Gastrocnemius medialis (tissue), 4 donors: ENCODE measurements at regions not wholly inside any gene's neighbourhood (a gene's known extent, or its start where the extent isn't known, plus 50 kb on each side); places are given as distances from the start of the nearest gene placed in this dataset.

Source experiments
- ATAC-seq, 2 donors: fragments of 150-250 bp; one replicate each; pipeline ENCODE4 v1.9.1; 2016
- DNase-seq, 2 donors: peaks; one replicate each; pipeline ENCODE4 v3.0.0-alpha.2; 2019
- H3K27ac ChIP-seq, 4 donors: fragments of 200-600 bp; sonication (generic); 1 replicate in 1 of 4; 2 replicates in 3 of 4; pipeline ENCODE4 v1.5.1; 2016 to 2018; ENCODE audit warnings: mild to moderate bottlenecking in 2 of 4, moderate library complexity in 1 of 4
- H3K27me3 ChIP-seq, 3 donors: fragments of 200-600 bp; sonication (generic) in 2 of 3; 1 replicate in 1 of 3; 2 replicates in 2 of 3; pipeline versions ENCODE4 v1.5.1 to v1.6.0; 2016 to 2019; ENCODE audit warnings: mild to moderate bottlenecking in 1 of 3, moderate library complexity in 1 of 3
- H3K36me3 ChIP-seq, 2 donors: fragments of 200-600 bp; sonication (generic) in 1 of 2; one replicate each; pipeline ENCODE4 v1.5.1; 2017 to 2018
- H3K4me1 ChIP-seq, 2 donors: fragments of 200-600 bp; sonication (generic) in 1 of 2; one replicate each; pipeline ENCODE4 v1.5.1; 2016 to 2017; ENCODE audit warnings: mild to moderate bottlenecking in 2 of 2
- H3K4me3 ChIP-seq, 4 donors: fragments of 200-600 bp; sonication (generic) in 3 of 4; 1 replicate in 1 of 4; 2 replicates in 3 of 4; pipeline ENCODE4 v1.5.1; 2016 to 2019; ENCODE audit warnings: mild to moderate bottlenecking in 2 of 4
- H3K9me3 ChIP-seq, 3 donors: fragments of 200-600 bp; sonication (generic) in 2 of 3; 1 replicate in 1 of 3; 2 replicates in 2 of 3; pipeline ENCODE4 v1.5.1; 2016 to 2019
- POLR2A ChIP-seq, 2 donors: fragments of 450-650 bp; IDR thresholded peaks; one replicate each; pipeline ENCODE4 v1.6.1; 2017; ENCODE audit warnings: antibody characterized with exemption in 2 of 2, mild to moderate bottlenecking in 2 of 2, moderate library complexity in 2 of 2
- in situ Hi-C, 4 donors: fragments of 200-750 bp; cut with MboI; loops; one replicate each; pipeline versions ENCODE4 v1.15.0 to v1.8.0; 2017; ENCODE audit warnings: low sequenced_read_pairs in 4 of 4
- intact Hi-C: fragments of 100-400 bp; cut with DNase I; formaldehyde crosslinking; loops from one replicate; pipeline ENCODE4 v1.15.1; 2023; ENCODE audit warnings: low total_unique reads
- TF ChIP-seq, protein P1 (sequence below), 5 experiments: fragments of 450-650 bp in 3 of 5; fragments of 200-600 bp in 2 of 5; sonication (generic) in 2 of 5; IDR thresholded peaks in 4 of 5; conservative IDR thresholded peaks in 1 of 5; 1 replicate in 4 of 5; 2 replicates in 1 of 5; pipeline ENCODE4 v1.5.1; 2016 to 2019; ENCODE audit warnings: antibody characterized with exemption in 5 of 5, mild to moderate bottlenecking in 3 of 5, moderate library complexity in 3 of 5

DNA sequence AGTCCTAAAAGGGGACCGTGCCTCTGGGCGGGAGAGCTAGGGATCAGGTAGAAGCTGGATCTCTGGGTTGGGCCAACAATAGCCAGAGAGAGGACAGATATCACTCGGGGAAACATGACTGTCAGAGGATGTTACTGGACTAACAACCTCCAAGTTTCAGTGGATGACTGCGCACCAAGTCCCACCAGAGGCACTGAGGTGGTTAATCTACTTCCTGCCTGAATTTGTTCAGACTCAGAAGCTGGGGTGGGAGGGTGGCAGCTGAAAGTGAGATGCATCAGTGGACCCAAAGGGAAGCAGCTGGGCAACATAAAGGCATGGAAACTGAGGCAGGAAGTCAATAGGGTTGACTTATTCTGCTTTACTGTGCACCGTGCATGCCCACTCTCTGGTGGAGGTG lies 130.1 kb upstream of the SLC44A1 start:
- intact Hi-C loops = no loop called here
- peaks cover 19 to 35% of the 10 kb centered on the region in 2 donors for H3K4me1 ChIP-seq
- ATAC-seq = no peak

DNA sequence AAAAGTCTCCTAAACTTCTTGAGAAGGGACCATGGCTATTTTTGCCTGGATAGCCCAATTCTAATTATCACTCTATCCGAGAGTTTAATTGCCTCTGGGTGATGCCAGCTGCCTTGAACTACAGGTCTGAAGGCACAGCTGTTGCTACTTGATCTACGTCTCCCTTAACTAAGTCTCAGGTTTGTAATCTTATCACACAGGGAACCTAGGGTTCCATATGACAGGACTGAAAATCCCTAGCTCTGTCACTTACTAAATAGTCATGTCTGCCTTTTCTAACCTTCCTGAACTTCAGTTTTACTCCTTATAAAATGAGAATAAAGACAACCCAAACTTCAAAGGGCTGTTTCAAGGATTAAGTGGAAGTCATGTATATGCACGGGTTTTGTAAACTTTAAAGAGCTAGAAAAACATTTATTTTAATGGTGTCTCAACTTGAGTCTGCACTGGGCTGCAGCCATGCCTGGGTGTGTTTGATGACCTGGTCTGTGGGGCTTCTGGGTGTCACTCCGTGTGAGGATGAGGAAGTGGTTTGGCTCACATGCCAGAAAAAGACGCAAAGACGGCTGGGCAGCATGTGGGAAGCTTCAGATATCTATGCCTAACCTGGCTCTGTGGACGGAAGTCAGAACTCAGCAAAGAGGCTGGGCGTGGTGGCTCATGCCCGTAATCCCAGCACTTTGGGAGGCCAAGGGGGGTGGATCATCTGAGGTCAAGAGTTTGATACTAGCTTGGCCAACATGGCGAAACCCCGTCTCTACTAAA lies 129.3 kb upstream of the SLC44A1 start:
- TF ChIP-seq POLR2A (IDR thresholded peaks at IDR 0.05) = peak in 1 of 2 donors; percentile 51
- TF ChIP-seq, protein P1, sequence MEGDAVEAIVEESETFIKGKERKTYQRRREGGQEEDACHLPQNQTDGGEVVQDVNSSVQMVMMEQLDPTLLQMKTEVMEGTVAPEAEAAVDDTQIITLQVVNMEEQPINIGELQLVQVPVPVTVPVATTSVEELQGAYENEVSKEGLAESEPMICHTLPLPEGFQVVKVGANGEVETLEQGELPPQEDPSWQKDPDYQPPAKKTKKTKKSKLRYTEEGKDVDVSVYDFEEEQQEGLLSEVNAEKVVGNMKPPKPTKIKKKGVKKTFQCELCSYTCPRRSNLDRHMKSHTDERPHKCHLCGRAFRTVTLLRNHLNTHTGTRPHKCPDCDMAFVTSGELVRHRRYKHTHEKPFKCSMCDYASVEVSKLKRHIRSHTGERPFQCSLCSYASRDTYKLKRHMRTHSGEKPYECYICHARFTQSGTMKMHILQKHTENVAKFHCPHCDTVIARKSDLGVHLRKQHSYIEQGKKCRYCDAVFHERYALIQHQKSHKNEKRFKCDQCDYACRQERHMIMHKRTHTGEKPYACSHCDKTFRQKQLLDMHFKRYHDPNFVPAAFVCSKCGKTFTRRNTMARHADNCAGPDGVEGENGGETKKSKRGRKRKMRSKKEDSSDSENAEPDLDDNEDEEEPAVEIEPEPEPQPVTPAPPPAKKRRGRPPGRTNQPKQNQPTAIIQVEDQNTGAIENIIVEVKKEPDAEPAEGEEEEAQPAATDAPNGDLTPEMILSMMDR (IDR thresholded peaks at IDR 0.05 in 4 of 5, conservative IDR thresholded peaks at IDR 0.05 in 1 of 5) = no peak
- ATAC-seq = peak; percentile 22 to 51
- Histone ChIP-seq H3K27ac (peak overlapping the region; percentile 73 to 82 (median 80)), H3K36me3 (no peaks in the 10 kb centered on the region), H3K4me3 (no peak overlapping the region), H3K9me3 (no peaks in the 10 kb centered on the region), H3K27me3 (no peaks in the 10 kb centered on the region), H3K4me1 (peaks cover 19 to 36% of the 10 kb centered on the region in 2 donors)
- in situ Hi-C loops (no loop called here), intact Hi-C loops (loop anchor here (5.0 kb wide), 1 partner anchor 188 kb away; the partner anchor contains the start of gene ABCA1)
- peak; percentile 30 to 58 for DNase-seq

More for the DNA sequence above, 130.1 kb upstream of the SLC44A1 start:
- H3K4me3 ChIP-seq = no peak overlapping the region
- in situ Hi-C loops = no loop called here
- DNase-seq = no peak
- H3K9me3 ChIP-seq = no peaks in the 10 kb centered on the region
- TF ChIP-seq POLR2A (IDR thresholded peaks at IDR 0.05) = no peak
- TF ChIP-seq, protein P1 (IDR thresholded peaks at IDR 0.05 in 4 of 5, conservative IDR thresholded peaks at IDR 0.05 in 1 of 5) = no peak
- H3K36me3 ChIP-seq = no peaks in the 10 kb centered on the region
- H3K27me3 ChIP-seq = no peaks in the 10 kb centered on the region
- peak overlapping the region in 3 of 4 donors; percentile 73 to 81 (median 79) for H3K27ac ChIP-seq

DNA sequence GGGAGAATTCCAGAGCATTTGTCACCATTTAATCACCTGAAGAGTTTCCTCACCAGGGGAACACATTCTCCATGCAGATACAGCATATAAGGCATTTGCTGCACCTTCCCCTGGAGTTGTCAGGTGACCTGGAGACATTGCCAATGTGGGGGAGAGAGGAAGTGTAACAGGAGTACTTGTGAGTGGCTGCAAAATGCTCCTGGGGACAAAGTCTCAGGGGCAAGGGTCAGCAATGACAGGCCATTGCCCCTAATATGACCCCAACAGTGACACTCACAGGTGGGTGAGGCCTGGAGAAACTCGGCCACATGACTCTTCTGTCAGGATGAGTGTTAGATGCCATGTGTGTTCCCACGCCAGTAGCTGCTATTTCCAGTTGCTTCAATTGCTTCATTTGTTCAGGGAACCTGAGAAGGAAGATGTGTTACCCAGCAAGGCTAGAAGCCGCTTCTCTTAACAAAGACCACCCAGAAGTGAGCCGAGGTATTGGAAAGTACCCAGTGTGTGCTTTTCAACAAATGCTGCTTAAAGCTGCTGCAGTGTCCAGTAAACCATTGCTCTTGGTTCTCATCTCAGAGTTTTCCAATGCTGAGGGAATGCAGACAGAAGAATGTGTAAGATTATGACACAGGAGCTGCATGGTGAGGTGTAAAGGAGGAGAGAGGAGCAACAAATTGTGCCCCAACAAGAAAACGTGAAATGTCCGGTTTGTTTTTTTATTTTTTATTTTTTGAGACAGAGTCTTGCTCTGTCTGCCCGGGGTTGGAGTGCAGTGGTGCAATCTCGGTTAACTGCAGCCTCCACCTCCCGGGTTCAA lies 128.2 kb upstream of the SLC44A1 start:
- intact Hi-C loops = loop anchor here (1.0 to 5.0 kb wide), 3 partner anchors 52 to 189 kb away; partner anchors contain the start of gene ABCA1
- ATAC-seq (peak; percentile 91 to 93), DNase-seq (peak; percentile 60 to 85)
- Histone ChIP-seq H3K27me3 (no peaks in the 10 kb centered on the region), H3K4me1 (peaks cover 19 to 36% of the 10 kb centered on the region in 2 donors), H3K4me3 (no peak overlapping the region), H3K9me3 (no peaks in the 10 kb centered on the region), H3K27ac (peak overlapping the region; percentile 73 to 82 (median 80)), H3K36me3 (no peaks in the 10 kb centered on the region)
- in situ Hi-C loops = no loop called here
- no peak for TF ChIP-seq POLR2A (IDR thresholded peaks at IDR 0.05)
- TF ChIP-seq, protein P1 (IDR thresholded peaks at IDR 0.05 in 4 of 5, conservative IDR thresholded peaks at IDR 0.05 in 1 of 5) = no peak

DNA sequence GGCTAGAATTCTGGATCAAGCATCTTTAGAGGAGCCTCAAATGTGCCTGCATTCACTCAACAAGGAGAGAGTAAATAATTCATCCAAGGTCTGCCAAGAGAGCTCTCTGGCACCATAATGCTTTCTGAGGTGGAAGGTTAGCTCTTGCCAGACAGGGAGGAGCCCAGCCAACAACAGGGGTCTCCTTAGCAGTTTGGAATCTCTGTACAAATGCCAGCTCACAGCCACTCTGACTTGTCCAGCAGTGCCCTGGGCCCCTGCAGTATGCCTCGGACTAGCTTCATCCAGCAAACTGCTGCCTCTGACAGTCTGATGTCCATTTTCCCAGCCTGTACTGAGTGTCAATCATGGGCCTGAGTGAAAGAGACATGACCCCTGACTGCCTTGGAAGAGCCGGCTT lies 127.2 kb upstream of the SLC44A1 start:
- H3K36me3 ChIP-seq = no peaks in the 10 kb centered on the region
- in situ Hi-C loops (no loop called here), intact Hi-C loops (loop anchor here (2.0 to 5.0 kb wide), 2 partner anchors 126 to 190 kb away; partner anchors contain the start of gene ABCA1)
- no peaks in the 10 kb centered on the region for H3K27me3 ChIP-seq
- ATAC-seq (no peak), DNase-seq (no peak)
- peak overlapping the region; percentile 43 to 82 (median 76) for H3K27ac ChIP-seq
- no peak overlapping the region for H3K4me3 ChIP-seq
- H3K4me1 ChIP-seq = peaks cover 19 to 36% of the 10 kb centered on the region in 2 donors
- TF ChIP-seq, protein P1 (IDR thresholded peaks at IDR 0.05 in 4 of 5, conservative IDR thresholded peaks at IDR 0.05 in 1 of 5) = no peak
- no peak for TF ChIP-seq POLR2A (IDR thresholded peaks at IDR 0.05)
- H3K9me3 ChIP-seq = no peaks in the 10 kb centered on the region
